Gastroesophageal sphincter (tissue), 4 donors: ENCODE measurements at regions not wholly inside any gene's neighbourhood (a gene's known extent, or its start where the extent isn't known, plus 50 kb on each side); places are given as distances from the start of the nearest gene placed in this dataset.

ENCODE experiments used
- ATAC-seq: fragments of 150-250 bp; one replicate; pipeline ENCODE4 v1.9.1; 2016; ENCODE audit warnings: mild to moderate bottlenecking, moderate library complexity
- H3K27ac ChIP-seq, 4 donors: fragments of 200-600 bp; sonication (generic) in 3 of 4; 1 replicate in 3 of 4; 2 replicates in 1 of 4; pipeline ENCODE4 v1.5.1; 2016 to 2019
- H3K27me3 ChIP-seq: fragments of 200-600 bp; sonication (generic); one replicate; pipeline ENCODE4 v1.5.1; 2019
- H3K36me3 ChIP-seq, 2 donors: fragments of 200-600 bp; sonication (generic); one replicate each; pipeline ENCODE4 v1.5.1; 2019; ENCODE audit warnings: control low read depth in 1 of 2
- H3K4me1 ChIP-seq, 3 donors: fragments of 200-600 bp; sonication (generic); 1 replicate in 2 of 3; 2 replicates in 1 of 3; pipeline ENCODE4 v1.5.1; 2016 to 2019; ENCODE audit warnings: control low read depth in 2 of 3
- H3K4me3 ChIP-seq, 2 donors: fragments of 200-600 bp; sonication (generic); one replicate each; pipeline ENCODE4 v1.5.1; 2019; ENCODE audit warnings: mild to moderate bottlenecking in 1 of 2, moderate library complexity in 1 of 2
- H3K9me3 ChIP-seq, 3 donors: fragments of 200-600 bp; sonication (generic); one replicate each; pipeline ENCODE4 v1.5.1; 2017 to 2019; ENCODE audit warnings: control low read depth in 2 of 3
- CTCF ChIP-seq, 4 experiments: fragments of 200-600 bp in 2 of 4; fragments of 450-650 bp in 2 of 4; sonication (generic) in 1 of 4; IDR thresholded peaks; one replicate each; pipeline ENCODE4 v1.5.1; 2017 to 2019; ENCODE audit warnings: antibody characterized with exemption in 4 of 4, mild to moderate bottlenecking in 2 of 4, moderate library complexity in 2 of 4
- EP300 ChIP-seq: sonication (generic); formaldehyde crosslinking; IDR thresholded peaks from one replicate; pipeline ENCODE4 v1.6.1; 2017; ENCODE audit warnings: antibody characterized with exemption, mild to moderate bottlenecking
- POLR2A ChIP-seq, 2 donors: fragments of 450-650 bp; IDR thresholded peaks; one replicate each; pipeline ENCODE4 v1.6.1; 2017; ENCODE audit warnings: antibody characterized with exemption in 2 of 2, mild to moderate bottlenecking in 2 of 2, moderate library complexity in 1 of 2
- POLR2AphosphoS5 ChIP-seq: sonication (generic); formaldehyde crosslinking; IDR thresholded peaks from one replicate; pipeline ENCODE4 v1.6.1; 2017; ENCODE audit warnings: antibody characterized with exemption
- WGBS, 2 donors: methylation state at CpG; one replicate each; pipeline ENCODE4 v1.1.5; 2018; ENCODE audit warnings: low coverage in 1 of 2; 5-methylcytosine and 5-hydroxymethylcytosine counted together

DNA sequence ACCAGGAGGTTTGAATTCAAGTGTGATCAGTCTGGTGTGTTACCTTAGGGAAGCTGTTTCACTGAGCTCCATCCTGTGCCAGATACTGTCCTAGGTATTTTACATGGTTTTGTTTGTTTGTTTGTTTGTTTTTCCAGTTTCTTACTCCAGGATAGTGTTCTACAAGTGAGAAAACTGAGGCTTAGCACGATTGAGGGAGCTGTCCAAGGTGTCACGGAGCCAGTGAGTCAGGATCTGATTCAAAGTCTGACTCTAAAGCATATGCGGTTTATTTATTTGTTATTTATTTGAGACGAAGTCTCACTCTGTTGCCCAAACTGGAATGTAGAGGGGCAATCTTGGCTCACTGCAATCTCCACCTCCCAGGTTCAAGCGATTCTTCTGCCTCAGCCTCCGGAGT is 79.7 kb upstream of the GNG2 start:
- Histone ChIP-seq H3K36me3 (no peaks in the 10 kb centered on the region), H3K27me3 (no peaks in the 10 kb centered on the region), H3K4me3 (no peak overlapping the region), H3K4me1 (peaks cover 0 to 20% (median 0%) of the 10 kb centered on the region in 3 donors), H3K27ac (no peak overlapping the region), H3K9me3 (no peaks in the 10 kb centered on the region)
- TF ChIP-seq POLR2A (IDR thresholded peaks at IDR 0.05) (no peak), EP300 (no peak), CTCF (IDR thresholded peaks at IDR 0.05) (no peak), POLR2AphosphoS5 (no peak)
- WGBS, 2 donors: 48 to 92% methylated on average over 2 to 5 of the region's 6 CpGs
- ATAC-seq: no peak

- Histone ChIP-seq H3K9me3 (peaks cover 0 to 4% (median 0%) of the 10 kb centered on the region in 3 donors), H3K4me1 (peaks cover 0 to 15% (median 0%) of the 10 kb centered on the region in 3 donors), H3K36me3 (no peaks in the 10 kb centered on the region), H3K4me3 (no peak overlapping the region), H3K27ac (no peak overlapping the region), H3K27me3 (no peaks in the 10 kb centered on the region)
- no peak for ATAC-seq
- 69 to 80% methylated on average over 7 of the region's 7 CpGs for WGBS, 2 donors
- TF ChIP-seq POLR2AphosphoS5 (no peak), EP300 (no peak), POLR2A (IDR thresholded peaks at IDR 0.05) (no peak), CTCF (IDR thresholded peaks at IDR 0.05) (no peak)
Measured at GRCh38 chr14:51781381-51781780, 79.0 kb upstream of the GNG2 start.

- no peak for ATAC-seq
- no peak overlapping the region for H3K27ac ChIP-seq
- TF ChIP-seq POLR2AphosphoS5: no peak
- TF ChIP-seq EP300: no peak
- no peak for TF ChIP-seq POLR2A (IDR thresholded peaks at IDR 0.05)
- no peak for TF ChIP-seq CTCF (IDR thresholded peaks at IDR 0.05)
- peaks cover 0 to 11% (median 0%) of the 10 kb centered on the region in 3 donors for H3K9me3 ChIP-seq
- no peaks in the 10 kb centered on the region for H3K27me3 ChIP-seq
- H3K36me3 ChIP-seq: no peaks in the 10 kb centered on the region
- peaks cover 0 to 12% (median 0%) of the 10 kb centered on the region in 3 donors for H3K4me1 ChIP-seq
- no peak overlapping the region for H3K4me3 ChIP-seq
- 86 to 89% methylated on average over 4 of the region's 4 CpGs for WGBS, 2 donors
Measured at GRCh38 chr14:51782435-51782834, 78.0 kb upstream of the GNG2 start.

DNA sequence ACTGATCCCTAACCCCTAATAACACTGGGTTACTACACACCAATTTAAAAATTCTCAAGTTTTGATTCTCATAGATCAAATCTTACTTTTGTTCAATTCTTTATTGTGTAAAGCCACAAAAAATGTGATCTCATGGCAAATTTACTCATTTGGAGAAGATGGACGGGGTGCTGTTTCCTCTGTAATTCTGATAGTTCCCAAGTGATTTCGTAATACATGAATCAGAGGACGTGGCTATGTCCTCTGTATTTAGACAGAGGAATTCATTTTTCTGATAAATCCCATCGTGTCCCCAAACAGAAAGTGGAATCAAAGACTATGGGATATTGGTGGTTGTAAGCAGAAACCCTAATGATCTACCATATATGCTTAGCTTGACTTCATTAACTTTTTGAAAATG is 76.6 kb upstream of the GNG2 start:
- H3K27me3 ChIP-seq: no peaks in the 10 kb centered on the region
- H3K4me3 ChIP-seq: no peak overlapping the region
- WGBS, 2 donors: 33 to 78% methylated on average over 4 of the region's 4 CpGs
- H3K27ac ChIP-seq: peak overlapping the region in 1 of 4 donors; percentile 19
- H3K4me1 ChIP-seq: peaks cover 0 to 12% (median 0%) of the 10 kb centered on the region in 3 donors
- no peak for ATAC-seq
- peaks cover 0 to 11% (median 0%) of the 10 kb centered on the region in 3 donors for H3K9me3 ChIP-seq
- H3K36me3 ChIP-seq: no peaks in the 10 kb centered on the region
- TF ChIP-seq POLR2A (IDR thresholded peaks at IDR 0.05) (no peak), EP300 (no peak), CTCF (IDR thresholded peaks at IDR 0.05) (no peak), POLR2AphosphoS5 (no peak)

- no peak for ATAC-seq
- no peak overlapping the region for H3K27ac ChIP-seq
- no peaks in the 10 kb centered on the region for H3K27me3 ChIP-seq
- TF ChIP-seq EP300 (no peak), POLR2A (IDR thresholded peaks at IDR 0.05) (no peak), CTCF (IDR thresholded peaks at IDR 0.05) (no peak), POLR2AphosphoS5 (no peak)
- no peak overlapping the region for H3K4me3 ChIP-seq
- peaks cover 0 to 11% (median 0%) of the 10 kb centered on the region in 3 donors for H3K9me3 ChIP-seq
- H3K4me1 ChIP-seq: peaks cover 0 to 10% (median 0%) of the 10 kb centered on the region in 3 donors
- no peaks in the 10 kb centered on the region for H3K36me3 ChIP-seq
Measured at GRCh38 chr14:51784466-51784865, 75.9 kb upstream of the GNG2 start.
